KG1 (cell line): ENCODE measurements at regions not wholly inside any gene's neighbourhood (a gene's known extent, or its start where the extent isn't known, plus 50 kb on each side); places are given as distances from the start of the nearest gene placed in this dataset.
"Not testable (repeated sequence)": the region's sequence is repeated elsewhere in the genome, so short reads cannot be mapped to it uniquely, and the experiment has no call there.

ENCODE experiments used
- DNase-seq: peaks from one replicate; lab custom pipeline; 2025; lab: John Stamatoyannopoulos, UW

DNA sequence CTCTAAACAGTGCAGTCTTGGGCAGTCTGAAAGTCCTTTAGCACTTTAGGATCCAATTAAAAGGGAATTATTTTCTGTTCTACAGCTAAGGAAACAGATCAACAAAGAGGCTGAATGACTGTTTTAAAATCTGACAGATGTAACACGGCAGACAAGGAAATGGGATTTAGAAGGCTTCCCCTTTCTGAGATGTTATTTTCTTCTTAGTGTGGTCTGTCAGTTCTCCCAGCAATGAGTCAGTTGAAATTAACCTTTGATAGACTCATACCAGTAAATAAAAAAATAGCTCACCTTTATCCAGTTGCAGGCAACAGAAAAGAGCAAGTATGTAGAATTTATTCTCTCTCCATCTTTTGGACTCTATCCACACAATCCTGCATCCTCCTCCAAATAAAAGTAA is 98.1 kb downstream of the NEDD1 start:
- no peak for DNase-seq

DNA sequence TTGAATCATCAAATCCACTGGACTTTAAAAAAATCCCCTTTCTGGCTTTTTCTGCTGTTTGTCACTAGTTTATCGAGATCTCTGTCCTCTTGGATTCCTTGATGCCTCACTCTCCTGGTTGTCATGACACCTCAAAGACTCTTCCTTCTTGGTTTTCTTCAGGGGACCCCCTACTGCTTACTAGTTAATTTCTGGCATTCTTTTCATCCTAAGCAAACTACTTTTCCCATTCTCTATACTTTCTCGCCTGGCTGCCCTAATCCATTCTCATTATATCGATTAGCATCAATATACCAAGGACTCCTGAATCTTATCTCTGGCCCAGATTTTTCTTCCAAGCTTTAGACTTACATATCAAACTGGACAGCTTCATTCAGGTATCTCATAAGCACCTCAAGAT is 98.6 kb downstream of the NEDD1 start:
- DNase-seq, result no peak

DNA sequence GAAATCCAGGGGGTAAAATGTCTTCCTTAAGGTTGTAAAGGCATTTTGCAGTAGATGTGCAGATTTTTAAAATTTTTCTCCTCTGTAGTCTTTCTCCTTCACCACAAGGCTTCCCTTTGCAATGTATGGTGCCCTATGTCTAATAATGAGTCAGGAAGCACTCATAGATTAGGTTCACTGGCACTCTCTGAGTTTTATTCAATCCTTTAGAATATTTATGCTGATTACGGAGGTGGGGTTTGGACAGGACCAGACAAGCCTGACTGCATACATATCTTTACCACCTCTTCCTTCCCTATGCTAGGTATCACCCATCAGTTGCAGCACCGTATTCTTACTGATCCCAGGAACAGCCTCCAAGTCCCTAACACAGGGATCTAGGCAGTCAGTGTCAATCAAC is 99.5 kb downstream of the NEDD1 start:
- DNase-seq, result no peak

DNA sequence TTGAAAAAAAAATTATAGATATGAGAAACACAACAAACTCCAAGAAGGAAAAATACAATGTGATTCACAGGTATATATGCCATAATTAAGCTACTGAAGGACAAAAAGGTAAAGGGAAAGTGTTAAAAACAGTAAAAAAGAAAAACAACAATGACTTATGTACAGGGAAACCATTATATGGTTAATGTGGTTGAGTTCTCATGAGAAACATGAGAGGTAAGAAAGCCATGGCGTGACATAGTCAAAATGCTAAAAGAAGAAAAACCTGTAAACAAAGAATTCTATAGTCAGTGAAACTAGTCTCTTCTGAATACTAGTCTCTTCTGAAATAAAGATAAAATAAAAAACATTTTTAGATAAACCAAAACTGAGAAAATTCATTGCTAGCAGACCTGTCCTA is 109.1 kb downstream of the NEDD1 start:
- no peak for DNase-seq

DNA sequence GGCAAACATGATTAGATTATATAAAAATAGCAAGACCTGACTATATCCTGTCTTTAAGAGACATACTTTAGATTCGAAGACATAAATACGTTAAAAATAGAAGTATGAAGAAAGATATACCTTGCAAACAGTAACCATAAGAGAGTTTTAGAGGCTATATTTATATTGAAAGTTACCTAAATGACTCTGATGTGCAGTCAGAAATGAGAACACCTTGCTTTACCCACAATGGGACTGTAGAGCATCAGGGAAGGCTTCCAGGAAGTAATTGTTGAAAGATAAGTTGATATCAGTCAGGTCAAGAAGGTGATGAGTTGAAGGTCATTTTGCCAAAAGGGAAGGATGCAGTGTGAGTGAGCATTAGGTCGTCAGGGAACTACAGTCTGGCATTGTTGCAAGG is 110.2 kb downstream of the NEDD1 start:
- DNase-seq, result no peak

DNA sequence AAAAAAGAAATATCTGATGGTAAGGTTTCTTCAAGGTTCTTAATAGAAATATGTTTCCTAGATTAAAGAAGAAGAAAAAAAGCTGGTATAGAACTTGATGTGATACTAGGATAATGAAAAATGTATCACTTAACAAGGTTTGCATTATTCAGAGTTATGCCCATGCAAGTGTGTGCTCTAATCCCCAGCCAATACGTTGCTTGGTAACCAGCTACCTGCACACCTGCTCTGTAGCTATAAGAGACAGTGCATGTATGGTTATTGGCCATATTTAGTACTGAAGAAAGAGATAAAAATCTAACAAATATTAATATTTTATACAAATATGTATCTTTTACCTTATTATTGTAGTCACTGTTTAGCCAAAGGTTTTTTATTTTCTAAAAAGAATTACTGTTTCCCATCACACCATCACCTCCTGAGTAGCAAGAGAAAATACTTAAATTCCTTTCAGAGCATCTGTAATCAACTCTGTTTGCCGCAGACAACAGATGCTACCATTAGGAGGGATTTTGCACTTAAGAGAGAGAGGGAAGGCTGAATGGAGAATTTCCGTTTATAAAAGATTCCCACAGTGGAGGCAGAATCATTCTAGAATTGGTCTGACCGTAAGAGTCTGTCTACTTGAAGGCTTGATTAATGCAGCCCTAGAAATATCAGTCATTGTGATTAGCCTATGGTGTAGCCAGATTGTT is 115.6 kb downstream of the NEDD1 start:
- DNase-seq, result no peak

DNA sequence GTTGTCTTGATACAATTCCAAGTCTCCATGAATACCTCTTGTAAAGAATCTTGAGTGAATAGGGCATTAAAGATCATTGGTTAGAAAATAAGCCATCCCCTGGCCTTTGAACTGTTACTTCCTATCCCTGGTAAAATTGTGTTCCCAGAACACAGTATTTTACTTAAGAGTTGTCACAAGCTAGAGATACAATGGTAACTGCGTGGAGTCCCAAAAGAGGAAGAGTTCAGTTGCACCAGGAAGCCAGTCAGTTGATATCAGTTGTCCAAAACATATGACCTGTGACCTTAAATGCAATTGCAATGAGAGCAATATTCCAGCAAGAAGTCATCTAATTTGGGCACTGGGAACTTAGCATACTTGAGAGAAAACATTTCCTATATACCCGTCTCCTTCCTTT is 117.3 kb downstream of the NEDD1 start:
- DNase-seq, result no peak

DNA sequence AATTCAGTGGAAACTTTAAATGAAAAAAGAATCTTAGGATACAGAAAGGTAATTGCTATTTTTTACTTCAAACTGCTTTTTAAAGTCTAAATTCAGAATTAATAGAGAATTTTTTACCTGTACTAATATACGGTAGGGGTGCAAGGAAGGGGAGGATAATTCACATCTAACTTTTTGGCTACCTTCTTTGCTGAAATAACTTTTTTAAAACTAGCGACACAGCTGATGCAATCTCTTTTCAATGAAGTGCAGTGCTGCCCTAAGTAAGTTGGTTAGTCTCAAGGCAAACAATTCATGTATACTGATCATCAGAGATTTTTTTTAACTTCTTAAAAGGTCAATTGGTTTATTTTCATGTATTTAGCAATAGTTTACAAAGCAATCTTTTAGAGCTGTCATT is 119.8 kb downstream of the NEDD1 start:
- DNase-seq, result no peak

DNA sequence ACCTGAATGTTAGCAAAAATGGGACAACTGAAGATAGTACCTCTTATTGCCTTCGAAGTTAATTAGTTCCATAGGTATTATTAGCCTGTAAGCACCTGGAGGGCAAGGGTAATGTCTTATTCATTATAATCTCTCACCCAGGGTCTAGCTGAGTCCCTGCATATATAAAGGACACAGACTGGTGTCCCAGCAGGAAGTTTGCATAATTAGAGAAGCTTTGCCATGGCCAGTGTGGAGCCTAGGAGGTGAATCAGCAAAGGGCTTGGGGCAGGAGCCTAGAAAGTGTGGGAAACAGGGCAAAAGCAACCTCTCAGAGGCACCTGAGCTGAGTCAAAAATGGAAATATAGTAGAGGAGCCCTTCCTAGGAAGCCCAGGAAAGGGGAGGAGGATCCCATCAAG is 120.4 kb downstream of the NEDD1 start:
- DNase-seq, result no peak

DNA sequence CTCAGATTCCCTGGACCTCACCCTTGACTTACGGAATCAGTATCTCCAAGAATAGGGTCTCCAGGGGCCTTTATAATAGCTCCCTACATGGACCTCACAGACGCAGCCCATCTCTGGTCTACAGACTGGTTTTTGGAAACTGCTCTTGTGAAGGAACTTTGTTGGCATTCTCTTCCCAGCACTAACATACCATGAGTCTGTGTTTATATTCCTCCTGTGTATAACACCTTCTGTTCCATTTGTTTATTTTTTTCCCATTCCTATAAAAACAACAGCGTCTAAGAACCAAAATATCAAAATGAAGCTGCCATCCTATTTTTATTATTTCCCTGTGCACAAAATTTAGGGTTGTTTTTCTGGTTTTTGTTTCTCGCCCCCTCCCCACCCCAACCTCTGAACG is 131.1 kb downstream of the NEDD1 start:
- no peak for DNase-seq

DNA sequence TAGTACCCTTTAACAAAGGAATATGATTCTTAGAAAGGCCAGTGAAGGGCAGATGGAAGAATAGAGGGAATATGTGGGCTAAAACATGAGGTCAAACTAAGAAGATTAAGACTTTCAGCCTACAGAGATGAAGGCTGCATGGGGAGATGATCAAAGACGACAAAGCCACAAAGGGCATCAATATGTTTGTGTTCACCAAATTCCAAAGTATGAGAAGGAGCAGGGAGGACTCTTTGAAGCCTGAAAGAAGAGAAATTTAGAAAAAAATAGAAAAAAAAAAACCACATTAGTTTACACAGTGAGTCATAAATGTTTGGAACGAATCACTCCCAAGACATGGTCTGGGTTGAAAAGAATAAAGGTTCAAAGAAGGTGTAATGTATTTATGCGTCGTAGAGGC is 131.8 kb downstream of the NEDD1 start:
- no peak for DNase-seq

DNA sequence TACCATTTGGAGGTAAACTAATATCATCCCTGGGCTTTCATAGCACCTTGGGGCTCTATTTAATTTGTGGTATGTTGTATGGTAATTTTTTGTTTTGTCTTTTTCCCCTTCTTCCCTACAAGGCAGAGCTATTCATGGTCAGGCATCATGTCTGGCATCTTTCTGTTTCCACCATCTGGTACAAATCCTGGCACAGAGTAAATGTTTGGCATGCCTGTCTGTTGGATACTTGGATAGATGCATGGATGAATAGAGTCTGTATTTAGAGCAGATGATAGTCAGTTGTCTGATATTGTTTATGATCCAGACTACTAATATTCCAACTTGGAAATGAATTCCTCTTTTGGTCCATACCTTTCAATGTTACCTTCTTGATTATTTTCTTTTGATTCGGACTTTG is 139.8 kb downstream of the NEDD1 start:
- no peak for DNase-seq

DNA sequence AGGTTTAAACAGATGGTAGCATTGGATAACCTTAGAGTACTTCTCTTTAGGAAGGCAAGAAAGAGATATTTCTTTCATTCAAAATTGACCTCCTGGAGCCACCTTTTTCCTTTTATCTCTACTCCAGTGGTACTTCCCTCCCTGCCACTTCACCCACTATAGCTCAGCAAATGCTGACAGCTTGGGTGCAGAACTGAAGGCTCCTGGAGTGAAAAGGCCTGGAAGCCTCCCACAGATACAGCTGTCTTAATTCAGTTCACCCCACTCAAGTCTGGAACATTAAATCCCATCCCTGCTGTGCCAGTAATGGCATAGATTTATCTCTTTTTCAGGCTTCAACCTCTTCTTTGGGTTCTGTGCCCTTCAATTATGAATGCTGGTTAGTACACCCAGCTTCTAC is 140.3 kb downstream of the NEDD1 start:
- DNase-seq, result no peak

DNA sequence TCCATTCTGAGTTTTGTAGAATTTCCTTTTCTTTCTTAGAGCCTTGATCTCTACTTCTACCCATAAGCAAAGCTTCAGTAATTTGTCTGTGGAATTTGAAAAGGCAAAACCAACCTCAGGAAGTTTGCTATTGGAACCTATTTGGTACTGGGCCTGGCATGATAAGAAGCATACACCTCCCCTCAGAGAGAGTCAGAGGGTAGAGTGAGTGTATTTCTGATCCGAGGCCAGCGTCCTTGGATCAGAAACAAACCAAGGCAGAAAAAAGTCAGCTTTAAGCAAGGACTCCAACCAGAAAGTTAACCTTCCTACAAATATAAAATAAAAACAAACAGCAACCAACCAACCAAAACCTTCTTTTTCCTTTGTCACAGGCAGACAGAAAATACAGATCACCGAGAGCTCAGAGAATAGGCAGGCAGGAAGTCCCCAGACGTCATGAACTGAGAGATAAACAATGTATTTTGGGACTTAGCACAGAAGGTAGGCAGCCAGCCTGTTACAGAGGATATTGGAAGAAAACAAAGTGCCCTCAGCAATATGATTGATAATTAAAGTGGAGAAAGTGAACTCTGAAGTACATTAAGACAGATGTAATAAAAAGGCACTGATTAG is 141.5 kb downstream of the NEDD1 start:
- no peak for DNase-seq

DNA sequence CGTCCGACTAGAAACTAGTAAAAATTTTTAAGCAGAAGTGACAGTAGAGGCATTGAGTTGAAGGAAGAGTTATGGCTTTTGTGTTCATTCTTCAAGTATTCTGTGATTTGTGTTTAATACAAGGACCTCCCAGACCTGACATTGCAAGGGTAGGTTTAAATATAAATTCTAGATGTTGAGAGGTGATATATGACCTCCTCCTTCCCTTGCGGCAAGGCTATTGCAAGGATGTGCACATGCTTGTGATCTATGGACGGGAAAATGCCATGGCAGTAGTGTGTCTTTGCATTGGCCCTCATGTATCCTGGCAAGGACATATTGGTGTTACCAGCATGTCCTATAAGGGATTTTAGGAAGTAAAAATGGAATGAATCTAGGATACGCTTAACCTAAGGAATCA is 143.5 kb downstream of the NEDD1 start:
- DNase-seq, result no peak

DNA sequence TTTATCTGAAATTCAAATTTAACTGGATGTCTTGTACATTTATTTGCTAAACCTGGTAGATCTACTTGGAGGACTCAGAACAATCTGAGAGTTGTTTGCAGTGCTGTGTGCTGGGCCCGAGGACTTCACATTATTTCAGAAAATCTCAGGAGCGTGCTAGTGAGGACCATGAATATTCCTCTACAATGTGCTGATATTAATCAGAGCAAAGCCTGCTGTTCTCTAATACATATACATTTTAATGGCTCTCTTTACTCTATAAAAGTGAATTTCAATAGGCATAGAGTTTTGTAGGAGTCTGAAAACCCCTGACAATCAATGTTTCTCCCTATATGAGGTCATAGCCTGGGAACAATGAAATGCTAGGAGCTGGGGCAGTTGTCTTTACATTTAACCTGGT is 144.3 kb downstream of the NEDD1 start:
- no peak for DNase-seq

DNA sequence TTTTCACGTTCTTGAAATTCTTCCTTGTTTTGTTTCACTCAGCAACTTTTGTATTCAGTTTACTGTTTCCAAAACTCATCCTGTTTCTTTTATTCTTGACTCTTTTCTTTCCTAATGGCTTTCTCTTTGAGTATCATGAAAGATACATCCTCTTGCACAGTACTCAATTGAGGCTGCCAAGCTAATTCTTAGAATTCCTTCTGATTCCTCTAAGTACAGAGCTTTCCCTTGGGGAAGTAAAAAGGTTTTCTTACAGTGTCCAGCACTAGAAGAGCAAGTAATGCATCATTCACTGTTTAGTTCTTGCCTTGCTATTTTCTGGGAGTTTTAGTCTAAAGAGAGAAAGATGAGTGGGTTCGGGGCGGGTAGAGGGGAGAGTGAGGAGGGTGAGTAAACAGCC is 154.1 kb downstream of the NEDD1 start:
- DNase-seq, result no peak

DNA sequence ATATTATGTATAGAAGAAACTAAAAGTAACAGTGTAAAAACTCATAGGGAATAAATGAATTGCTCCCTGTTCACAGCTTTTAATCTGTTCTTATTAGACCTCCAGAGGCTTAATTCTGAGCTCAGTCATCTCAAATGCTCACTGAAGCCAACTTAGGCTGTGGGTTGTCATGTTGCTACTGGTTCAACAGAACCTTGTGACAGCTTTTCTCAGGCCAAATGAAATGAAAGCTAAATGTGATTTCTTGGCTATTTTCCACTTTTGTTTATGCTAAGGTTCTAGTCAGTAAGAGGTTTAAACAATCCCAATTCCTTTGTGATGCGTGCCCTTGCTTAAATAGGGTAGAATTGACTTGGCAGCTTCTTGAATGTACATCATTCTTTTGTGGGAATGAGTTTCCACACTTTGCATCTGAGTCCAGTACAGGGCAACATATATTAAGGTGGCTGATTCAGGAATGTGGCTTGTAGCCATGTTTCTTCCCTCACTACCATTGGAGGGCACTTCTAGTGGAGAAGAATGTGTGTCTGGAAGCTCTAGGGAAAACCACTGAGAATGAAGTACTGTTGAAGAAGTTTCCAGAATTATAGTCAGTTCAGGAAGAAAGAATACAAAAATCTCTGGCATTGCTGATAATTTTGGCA is 156.4 kb downstream of the NEDD1 start:
- DNase-seq, result no peak

DNA sequence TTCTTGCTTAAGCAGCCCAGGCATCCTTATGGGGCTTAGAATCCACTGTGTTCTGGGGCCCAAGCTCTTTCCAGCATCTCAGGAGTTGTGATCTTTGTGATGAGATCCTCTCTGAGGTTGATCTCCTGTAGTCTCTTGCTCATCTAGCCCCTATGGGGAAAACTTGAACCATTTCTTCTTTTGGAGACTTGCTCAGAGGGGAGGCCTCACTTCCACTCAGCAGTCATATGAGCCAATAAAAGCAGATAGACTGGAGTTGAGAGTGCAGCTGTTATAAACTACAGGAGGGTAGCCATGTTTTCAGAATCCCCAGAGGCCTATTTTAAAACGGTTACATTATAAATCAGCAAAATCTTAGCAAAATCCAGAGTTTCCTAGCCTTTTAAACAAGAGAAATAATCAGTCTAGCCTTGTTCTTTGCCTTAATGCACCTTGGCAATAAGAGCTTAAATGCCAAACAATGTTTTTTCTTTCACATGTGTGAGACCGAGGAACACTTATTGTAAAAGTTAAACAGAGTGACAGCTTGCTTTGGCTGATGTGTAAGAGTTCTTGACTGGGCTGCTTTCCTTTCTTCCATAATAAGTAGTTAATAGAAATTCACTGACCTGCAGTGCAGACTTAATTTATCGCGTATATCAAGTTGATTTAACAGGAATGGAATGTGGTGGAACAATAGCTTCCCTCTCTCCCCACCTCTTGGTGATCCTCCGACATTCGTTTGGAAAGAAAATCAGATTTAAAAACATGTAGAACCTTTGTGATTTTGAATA is 168.3 kb downstream of the NEDD1 start:
- no peak for DNase-seq

DNA sequence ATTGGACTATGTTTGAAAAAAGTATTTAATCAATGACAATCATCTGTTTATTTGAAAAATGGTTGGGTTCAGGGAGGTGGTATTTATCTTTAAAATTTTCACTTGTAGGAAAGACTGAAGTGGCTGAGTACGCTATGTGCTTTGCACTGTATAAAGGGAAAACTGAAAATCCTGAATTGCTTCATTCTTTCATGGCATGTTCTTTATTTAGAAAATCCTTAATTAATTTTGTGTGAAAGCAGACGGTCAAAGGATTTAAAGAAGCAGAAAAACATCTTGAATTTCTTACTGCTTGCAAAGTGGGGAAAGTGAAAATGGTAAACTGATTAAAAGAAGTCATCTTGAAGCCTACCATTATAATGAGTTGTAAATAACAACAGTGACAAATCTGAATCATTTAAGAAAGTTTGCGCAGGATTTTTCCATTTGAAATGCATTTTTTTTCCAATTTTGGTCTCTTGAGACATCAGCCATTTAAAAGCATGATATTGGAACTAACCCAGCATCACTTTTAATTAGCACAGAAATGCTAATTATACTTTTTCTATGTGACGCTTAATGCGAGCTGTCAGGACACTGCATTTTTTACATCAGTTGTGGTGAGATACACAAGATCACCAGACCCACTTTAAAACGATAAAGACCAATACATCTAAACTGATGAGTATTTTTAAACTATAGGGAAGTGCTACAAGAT is 169.0 kb downstream of the NEDD1 start:
- no peak for DNase-seq

DNA sequence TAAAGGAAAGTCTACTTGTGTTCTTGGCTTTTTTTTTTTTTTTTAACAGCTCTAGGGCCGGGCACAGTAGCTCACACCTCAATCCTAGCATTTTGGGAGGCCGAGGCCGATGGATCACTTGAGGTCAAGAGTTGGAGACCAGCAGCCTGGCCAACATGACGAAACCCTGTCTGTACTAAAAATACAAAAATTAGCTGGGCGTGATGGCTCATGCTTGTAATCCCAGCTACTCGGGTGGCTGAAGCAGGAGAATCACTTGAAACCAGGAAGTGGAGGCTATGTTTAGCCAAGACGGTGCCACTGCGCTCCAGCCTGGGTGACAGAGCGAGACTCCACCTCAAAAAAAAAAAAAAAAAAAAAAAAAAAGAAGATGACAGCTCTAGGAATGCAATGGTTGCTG is 169.9 kb downstream of the NEDD1 start:
- not testable (repeated sequence) for DNase-seq

DNA sequence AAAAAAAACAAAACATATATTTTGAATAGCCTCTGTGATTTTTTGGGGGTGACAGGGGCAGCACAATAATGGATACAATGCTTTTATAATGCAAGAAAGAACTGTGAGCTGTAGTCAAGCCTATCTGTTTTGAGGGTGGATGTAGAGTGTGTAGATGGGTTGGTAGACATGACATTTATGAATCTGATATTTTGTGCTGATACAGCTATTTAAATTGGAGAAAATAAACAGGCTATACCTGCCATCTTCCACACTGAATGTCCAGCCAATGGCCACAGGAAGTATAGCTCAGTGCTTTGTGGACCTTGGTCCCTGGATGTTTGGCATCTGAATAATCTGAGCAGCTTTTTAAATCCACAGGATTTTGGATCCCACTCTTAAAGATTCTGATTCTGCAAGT is 175.0 kb downstream of the NEDD1 start:
- DNase-seq, result no peak
